ENCODE measurements at regions not wholly inside any gene's neighbourhood (a gene's known extent, or its start where the extent isn't known, plus 50 kb on each side); places are given as distances from the start of the nearest gene placed in this dataset.
"Not testable (repeated sequence)": the region's sequence is repeated elsewhere in the genome, so short reads cannot be mapped to it uniquely, and the experiment has no call there.

GRCh38 chr10:124157271-124157681, 63.9 kb upstream of the CHST15 start:
- H3K27ac ChIP-seq (ENCODE audit: low read depth, low read length) = no peak overlapping the region
- 48 to 72% (median 55%) methylated on average over 4 of the region's 4 CpGs for WGBS, 3 donors

- 52 to 56% (median 55%) methylated on average over 17 of the region's 17 CpGs for WGBS, 3 donors
- no peak overlapping the region for H3K27ac ChIP-seq (ENCODE audit: low read depth, low read length)
Observed at GRCh38 chr10:124156524-124157260, 63.3 kb upstream of the CHST15 start.

GRCh38 chr10:124155781-124156435, 62.5 kb upstream of the CHST15 start:
- no peak overlapping the region for H3K27ac ChIP-seq (ENCODE audit: low read depth, low read length)
- 31 to 54% (median 39%) methylated on average over 17 of the region's 17 CpGs for WGBS, 3 donors

- H3K27ac ChIP-seq (ENCODE audit: low read depth, low read length) = no peak overlapping the region
- WGBS, 3 donors = 28 to 41% (median 30%) methylated on average over 13 to 20 of the region's 20 CpGs
Observed at GRCh38 chr10:124153023-124153826, 59.8 kb upstream of the CHST15 start.

- no peak overlapping the region for H3K27ac ChIP-seq (ENCODE audit: low read depth, low read length)
- WGBS, 3 donors = 37 to 53% (median 38%) methylated on average over 30 to 32 of the region's 32 CpGs
Observed at GRCh38 chr10:124152139-124153022, 59.0 kb upstream of the CHST15 start.

GRCh38 chr10:124151466-124152095, 58.2 kb upstream of the CHST15 start:
- H3K27ac ChIP-seq (ENCODE audit: low read depth, low read length) = no peak overlapping the region
- WGBS, 3 donors = 72 to 88% (median 86%) methylated on average over 11 of the region's 11 CpGs

GRCh38 chr10:124150807-124151417, 57.5 kb upstream of the CHST15 start:
- WGBS, 3 donors = 66 to 96% (median 96%) methylated on average over 13 of the region's 13 CpGs
- H3K27ac ChIP-seq (ENCODE audit: low read depth, low read length) = no peak overlapping the region

GRCh38 chr10:124150189-124150806, 56.9 kb upstream of the CHST15 start:
- no peak overlapping the region for H3K27ac ChIP-seq (ENCODE audit: low read depth, low read length)
- WGBS, 3 donors = 81 to 92% (median 92%) methylated on average over 7 of the region's 7 CpGs

GRCh38 chr10:124149189-124150042, 56.0 kb upstream of the CHST15 start:
- 46 to 57% (median 54%) methylated on average over 17 of the region's 17 CpGs for WGBS, 3 donors
- no peak overlapping the region for H3K27ac ChIP-seq (ENCODE audit: low read depth, low read length)

GRCh38 chr10:124148509-124149188, 55.3 kb upstream of the CHST15 start:
- 73 to 86% (median 83%) methylated on average over 7 of the region's 7 CpGs for WGBS, 3 donors
- H3K27ac ChIP-seq (ENCODE audit: low read depth, low read length) = not testable (repeated sequence)

GRCh38 chr10:124146483-124146882, 53.1 kb upstream of the CHST15 start:
- no peak overlapping the region for H3K27ac ChIP-seq (ENCODE audit: low read depth, low read length)
- 85 to 89% (median 88%) methylated on average over 3 of the region's 3 CpGs for WGBS, 3 donors

- 54 to 74% (median 62%) methylated on average over 12 of the region's 12 CpGs for WGBS, 3 donors
- H3K27ac ChIP-seq (ENCODE audit: low read depth, low read length) = peak overlapping the region; percentile 0
Observed at GRCh38 chr10:124145109-124145870, 51.9 kb upstream of the CHST15 start.

- peak overlapping the region; percentile 36 for H3K27ac ChIP-seq (ENCODE audit: low read depth, low read length)
- 50 to 61% (median 52%) methylated on average over 9 of the region's 9 CpGs for WGBS, 3 donors
Observed at GRCh38 chr10:124144536-124144935, 51.1 kb upstream of the CHST15 start.

GRCh38 chr10:124143721-124144120, 50.3 kb upstream of the CHST15 start:
- H3K27ac ChIP-seq (ENCODE audit: low read depth, low read length) = no peak overlapping the region

More at GRCh38 chr10:124143721-124144120, 50.3 kb upstream of the CHST15 start:
- WGBS, 3 donors = 77 to 90% (median 83%) methylated on average over 6 of the region's 6 CpGs

Measured in adipose tissue (tissue), 3 donors.